Astrocyte (in vitro differentiated cells and primary cell): ENCODE measurements at regions not wholly inside any gene's neighbourhood (a gene's known extent, or its start where the extent isn't known, plus 50 kb on each side); places are given as distances from the start of the nearest gene placed in this dataset.

ENCODE experiments used
- DNase-seq: peaks from one replicate; pipeline ENCODE4 v3.0.0-alpha.2; 2010; ENCODE audit warnings: low read depth
- FAIRE-seq: peaks from 2 replicates; lab custom pipeline; 2011; peaks lifted over from hg19 to GRCh38; lab: Jason Lieb, UNC
- H2AFZ ChIP-seq: 2 replicates; pipeline ENCODE4 v1.6.0; 2012; ENCODE audit warnings: low read depth, low read length, inconsistent platforms
- H3K27ac ChIP-seq: 2 replicates; pipeline ENCODE4 v1.5.1; 2011; ENCODE audit warnings: low read depth, low read length, inconsistent platforms
- H3K27me3 ChIP-seq: 2 replicates; pipeline ENCODE4 v1.6.0; 2011; ENCODE audit warnings: low read length, inconsistent platforms; ENCODE audit not compliant: insufficient read depth
- H3K36me3 ChIP-seq: 2 replicates; pipeline ENCODE4 v1.5.1; 2011; ENCODE audit warnings: low read length, inconsistent platforms; ENCODE audit not compliant: insufficient read depth
- H3K4me1 ChIP-seq: 2 replicates; pipeline ENCODE4 v1.5.1; 2011; ENCODE audit warnings: low read length, inconsistent platforms; ENCODE audit not compliant: insufficient read depth
- H3K4me2 ChIP-seq: 2 replicates; pipeline ENCODE4 v1.6.0; 2012; ENCODE audit warnings: low read length, inconsistent platforms
- H3K4me3 ChIP-seq: 2 replicates; pipeline ENCODE4 v1.5.1; 2011; ENCODE audit warnings: low read depth, mild to moderate bottlenecking, low read length, inconsistent platforms; ENCODE audit not compliant: insufficient read depth
- H3K79me2 ChIP-seq: 2 replicates; pipeline ENCODE4 v1.6.0; 2012; ENCODE audit warnings: mild to moderate bottlenecking, low read length, inconsistent platforms; ENCODE audit not compliant: insufficient read depth
- H3K9ac ChIP-seq: 2 replicates; pipeline ENCODE4 v1.6.0; 2012; ENCODE audit warnings: mild to moderate bottlenecking, low read length, inconsistent platforms
- H3K9me3 ChIP-seq: 2 replicates; pipeline ENCODE4 v1.5.1; 2012; ENCODE audit warnings: low read depth, mild to moderate bottlenecking, low read length, inconsistent platforms; ENCODE audit not compliant: insufficient read depth
- H4K20me1 ChIP-seq: 2 replicates; pipeline ENCODE4 v1.6.0; 2012; ENCODE audit warnings: low read length, inconsistent platforms; ENCODE audit not compliant: insufficient read depth
- H3K27ac Mint-ChIP-seq: one replicate; pipeline ENCODE4 v1.8.0; 2021; ENCODE audit warnings: mild to moderate bottlenecking, mixed read lengths; ENCODE audit not compliant: unreplicated experiment
- H3K27me3 Mint-ChIP-seq: one replicate; pipeline ENCODE4 v1.8.0; 2021; ENCODE audit warnings: low read depth, mixed read lengths; ENCODE audit not compliant: unreplicated experiment
- H3K36me3 Mint-ChIP-seq: one replicate; pipeline ENCODE4 v1.8.0; 2021; ENCODE audit warnings: low read depth, mixed read lengths; ENCODE audit not compliant: unreplicated experiment
- H3K4me1 Mint-ChIP-seq: one replicate; pipeline ENCODE4 v1.8.0; 2021; ENCODE audit warnings: low read depth, mixed read lengths; ENCODE audit not compliant: unreplicated experiment
- H3K4me3 Mint-ChIP-seq: one replicate; pipeline ENCODE4 v1.8.0; 2021; ENCODE audit warnings: mild to moderate bottlenecking, moderate library complexity, mixed read lengths; ENCODE audit not compliant: unreplicated experiment
- H3K9me3 Mint-ChIP-seq: one replicate; pipeline ENCODE4 v1.8.0; 2021; ENCODE audit warnings: mild to moderate bottlenecking, mixed read lengths; ENCODE audit not compliant: unreplicated experiment
- EZH2 ChIP-seq: IDR thresholded peaks from 2 replicates; pipeline ENCODE4 v1.6.1; 2012; ENCODE audit warnings: mild to moderate bottlenecking, low read length, inconsistent platforms; ENCODE audit not compliant: insufficient read depth
- TF ChIP-seq, protein P1 (sequence below): IDR thresholded peaks from 2 replicates; pipeline ENCODE4 v1.5.1; 2011; ENCODE audit warnings: low read depth, mild to moderate bottlenecking, inconsistent platforms, low read length, moderate library complexity; ENCODE audit not compliant: insufficient read depth

DNA sequence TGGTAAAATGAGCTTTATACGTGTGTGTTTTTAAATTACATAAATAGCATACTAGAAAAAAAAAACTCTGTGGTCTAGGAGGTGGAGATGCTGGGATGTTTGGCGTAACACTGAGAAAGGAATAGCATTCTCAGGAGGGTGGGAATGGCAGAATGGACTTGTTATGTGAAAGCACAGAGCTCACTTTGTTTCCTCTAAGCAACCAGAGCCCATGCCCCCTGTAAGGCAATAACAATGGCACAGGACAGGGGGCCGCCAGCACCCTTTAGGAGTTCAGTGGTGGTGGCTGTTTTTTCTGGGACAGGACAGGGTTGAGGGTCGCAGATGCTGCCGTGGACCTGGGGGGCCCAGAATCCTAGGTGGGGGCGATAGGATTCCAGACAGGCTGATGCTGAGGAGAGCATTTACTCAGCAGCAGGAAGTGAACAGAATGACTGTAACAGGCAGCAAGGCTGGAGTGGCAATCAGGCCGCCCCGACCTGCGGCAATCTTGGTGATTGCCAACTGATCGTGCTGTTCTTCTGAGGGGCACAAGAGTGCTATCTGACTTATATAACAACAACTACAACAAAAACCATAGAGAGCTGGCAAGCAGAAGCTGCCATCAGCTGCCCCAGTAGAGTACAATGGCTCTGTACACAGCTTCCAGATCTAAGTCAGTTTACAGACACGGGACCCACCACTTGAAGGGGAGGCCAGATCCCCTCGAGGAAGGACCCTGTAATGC is 160.4 kb downstream of the UACA start:
- FAIRE-seq (no peak), DNase-seq (no peak)
- Mint-ChIP-seq H3K9me3 (peaks cover 3% of the 10 kb centered on the region), H3K4me1 (peaks cover 34% of the 10 kb centered on the region), H3K36me3 (no peaks in the 10 kb centered on the region), H3K27me3 (no peaks in the 10 kb centered on the region), H3K27ac (no peak overlapping the region), H3K4me3 (no peak overlapping the region)
- Histone ChIP-seq H3K27me3 (peaks cover 5% of the 10 kb centered on the region), H4K20me1 (no peaks in the 10 kb centered on the region), H3K4me1 (peaks cover 27% of the 10 kb centered on the region), H2AFZ (no peak overlapping the region), H3K79me2 (no peaks in the 10 kb centered on the region), H3K27ac (no peak overlapping the region), H3K4me2 (no peak overlapping the region), H3K36me3 (no peaks in the 10 kb centered on the region), H3K9ac (no peak overlapping the region), H3K9me3 (no peaks in the 10 kb centered on the region), H3K4me3 (no peak overlapping the region)
- TF ChIP-seq, protein P1, sequence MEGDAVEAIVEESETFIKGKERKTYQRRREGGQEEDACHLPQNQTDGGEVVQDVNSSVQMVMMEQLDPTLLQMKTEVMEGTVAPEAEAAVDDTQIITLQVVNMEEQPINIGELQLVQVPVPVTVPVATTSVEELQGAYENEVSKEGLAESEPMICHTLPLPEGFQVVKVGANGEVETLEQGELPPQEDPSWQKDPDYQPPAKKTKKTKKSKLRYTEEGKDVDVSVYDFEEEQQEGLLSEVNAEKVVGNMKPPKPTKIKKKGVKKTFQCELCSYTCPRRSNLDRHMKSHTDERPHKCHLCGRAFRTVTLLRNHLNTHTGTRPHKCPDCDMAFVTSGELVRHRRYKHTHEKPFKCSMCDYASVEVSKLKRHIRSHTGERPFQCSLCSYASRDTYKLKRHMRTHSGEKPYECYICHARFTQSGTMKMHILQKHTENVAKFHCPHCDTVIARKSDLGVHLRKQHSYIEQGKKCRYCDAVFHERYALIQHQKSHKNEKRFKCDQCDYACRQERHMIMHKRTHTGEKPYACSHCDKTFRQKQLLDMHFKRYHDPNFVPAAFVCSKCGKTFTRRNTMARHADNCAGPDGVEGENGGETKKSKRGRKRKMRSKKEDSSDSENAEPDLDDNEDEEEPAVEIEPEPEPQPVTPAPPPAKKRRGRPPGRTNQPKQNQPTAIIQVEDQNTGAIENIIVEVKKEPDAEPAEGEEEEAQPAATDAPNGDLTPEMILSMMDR, result no peak
- TF ChIP-seq EZH2, result no peak

DNA sequence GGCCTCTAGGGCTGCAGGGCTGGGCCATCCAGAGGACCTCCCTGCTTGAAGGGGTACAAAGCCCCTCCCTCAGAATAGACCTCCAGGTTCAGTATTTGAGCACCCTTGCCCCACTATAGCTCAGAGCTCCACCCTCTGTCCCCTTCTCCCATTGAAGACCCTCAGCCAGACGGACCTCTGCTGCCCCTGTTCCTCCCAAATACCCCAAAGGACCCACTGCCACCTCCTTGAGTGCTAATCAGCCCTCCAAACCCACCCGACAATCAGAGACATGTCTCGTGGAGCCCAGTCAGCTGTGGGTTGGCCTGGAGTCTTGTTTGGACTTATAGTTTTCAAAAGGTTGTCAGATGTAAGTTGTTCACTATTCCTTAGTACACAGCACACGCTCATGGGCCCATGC is 161.1 kb downstream of the UACA start:
- Mint-ChIP-seq H3K27me3 (no peaks in the 10 kb centered on the region), H3K36me3 (no peaks in the 10 kb centered on the region), H3K27ac (no peak overlapping the region), H3K4me1 (peaks cover 30% of the 10 kb centered on the region), H3K9me3 (peaks cover 3% of the 10 kb centered on the region), H3K4me3 (no peak overlapping the region)
- no peaks in the 10 kb centered on the region for H3K36me3 ChIP-seq
- peaks cover 28% of the 10 kb centered on the region for H3K4me1 ChIP-seq
- H3K4me3 ChIP-seq, result no peak overlapping the region
- DNase-seq, result no peak
- no peaks in the 10 kb centered on the region for H3K79me2 ChIP-seq
- H4K20me1 ChIP-seq, result no peaks in the 10 kb centered on the region
- peaks cover 5% of the 10 kb centered on the region for H3K27me3 ChIP-seq
- no peak overlapping the region for H3K9ac ChIP-seq
- TF ChIP-seq EZH2, result no peak
- TF ChIP-seq, protein P1, result no peak
- no peak overlapping the region for H3K27ac ChIP-seq
- H3K4me2 ChIP-seq, result no peak overlapping the region
- no peaks in the 10 kb centered on the region for H3K9me3 ChIP-seq
- FAIRE-seq, result no peak
- H2AFZ ChIP-seq, result no peak overlapping the region

DNA sequence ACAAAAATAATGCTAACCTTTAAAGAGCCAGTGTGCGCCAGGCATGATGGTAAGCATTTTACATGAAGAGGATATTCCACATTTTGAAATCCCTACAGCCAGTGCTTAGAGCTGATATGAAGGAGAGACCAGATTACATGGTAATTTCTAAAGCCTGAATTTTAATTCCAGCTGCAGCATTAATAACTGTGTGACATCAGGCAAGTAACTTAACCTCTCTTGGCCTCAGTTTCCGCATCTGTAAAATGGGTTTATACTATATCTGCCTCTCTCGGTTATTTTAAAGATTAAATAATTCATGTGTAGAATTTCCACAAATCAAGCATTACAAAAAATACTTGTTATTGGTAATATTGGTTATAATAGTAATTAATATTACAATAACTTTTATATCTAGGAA is 165.4 kb downstream of the UACA start:
- Histone ChIP-seq H3K36me3 (no peaks in the 10 kb centered on the region), H3K27me3 (no peaks in the 10 kb centered on the region), H3K79me2 (no peaks in the 10 kb centered on the region), H4K20me1 (no peaks in the 10 kb centered on the region), H3K9ac (no peak overlapping the region), H3K4me2 (no peak overlapping the region), H3K4me1 (peaks cover 16% of the 10 kb centered on the region), H2AFZ (no peak overlapping the region), H3K27ac (no peak overlapping the region), H3K4me3 (no peak overlapping the region), H3K9me3 (no peaks in the 10 kb centered on the region)
- no peak for DNase-seq
- H3K4me3 Mint-ChIP-seq, result no peak overlapping the region
- H3K27ac Mint-ChIP-seq, result no peak overlapping the region
- FAIRE-seq, result no peak
- peaks cover 5% of the 10 kb centered on the region for H3K36me3 Mint-ChIP-seq
- peaks cover 21% of the 10 kb centered on the region for H3K4me1 Mint-ChIP-seq
- H3K9me3 Mint-ChIP-seq, result peaks cover 11% of the 10 kb centered on the region
- no peaks in the 10 kb centered on the region for H3K27me3 Mint-ChIP-seq
- no peak for TF ChIP-seq EZH2
- TF ChIP-seq, protein P1, result no peak
